Fibroblast of lung (primary cell): ENCODE measurements at regions not wholly inside any gene's neighbourhood (a gene's known extent, or its start where the extent isn't known, plus 50 kb on each side); places are given as distances from the start of the nearest gene placed in this dataset.

ENCODE experiments used
- EZH2 ChIP-seq: IDR thresholded peaks from 2 replicates; pipeline ENCODE4 v1.5.1; 2012; ENCODE audit warnings: low read length, control low read depth, mild to moderate bottlenecking; ENCODE audit errors: missing control alignments
- TF ChIP-seq, protein P1 (sequence below), 2 donors: IDR thresholded peaks in 1 of 2; conservative IDR thresholded peaks in 1 of 2; 1 replicate in 1 of 2; 2 replicates in 1 of 2; pipeline ENCODE4 v1.5.1; 2011 to 2012; ENCODE audit warnings: low read length in 2 of 2, control low read depth in 1 of 2, inconsistent platforms in 1 of 2, low read depth in 1 of 2, mild to moderate bottlenecking in 1 of 2

DNA sequence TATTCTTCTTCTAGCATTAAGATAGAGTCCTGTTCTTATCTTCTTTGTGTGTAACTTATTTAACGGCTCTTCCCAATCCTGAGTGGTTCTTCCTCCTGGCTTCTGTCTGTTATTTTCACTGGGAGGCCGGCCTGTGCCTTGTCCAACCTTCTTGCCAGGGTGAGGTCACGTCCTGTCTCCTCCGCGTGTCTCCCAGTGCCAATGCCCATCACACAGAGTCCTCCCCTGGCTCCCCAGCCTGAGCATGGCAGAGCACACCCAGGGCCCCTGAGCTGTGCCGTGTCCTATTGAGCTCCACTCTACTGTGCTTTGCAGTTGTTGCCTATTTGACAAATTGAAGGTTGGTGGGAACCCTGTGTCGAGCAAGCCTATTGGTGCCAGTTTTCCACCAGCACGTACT is 487.3 kb downstream of the BRD1 start:
- TF ChIP-seq, protein P1, sequence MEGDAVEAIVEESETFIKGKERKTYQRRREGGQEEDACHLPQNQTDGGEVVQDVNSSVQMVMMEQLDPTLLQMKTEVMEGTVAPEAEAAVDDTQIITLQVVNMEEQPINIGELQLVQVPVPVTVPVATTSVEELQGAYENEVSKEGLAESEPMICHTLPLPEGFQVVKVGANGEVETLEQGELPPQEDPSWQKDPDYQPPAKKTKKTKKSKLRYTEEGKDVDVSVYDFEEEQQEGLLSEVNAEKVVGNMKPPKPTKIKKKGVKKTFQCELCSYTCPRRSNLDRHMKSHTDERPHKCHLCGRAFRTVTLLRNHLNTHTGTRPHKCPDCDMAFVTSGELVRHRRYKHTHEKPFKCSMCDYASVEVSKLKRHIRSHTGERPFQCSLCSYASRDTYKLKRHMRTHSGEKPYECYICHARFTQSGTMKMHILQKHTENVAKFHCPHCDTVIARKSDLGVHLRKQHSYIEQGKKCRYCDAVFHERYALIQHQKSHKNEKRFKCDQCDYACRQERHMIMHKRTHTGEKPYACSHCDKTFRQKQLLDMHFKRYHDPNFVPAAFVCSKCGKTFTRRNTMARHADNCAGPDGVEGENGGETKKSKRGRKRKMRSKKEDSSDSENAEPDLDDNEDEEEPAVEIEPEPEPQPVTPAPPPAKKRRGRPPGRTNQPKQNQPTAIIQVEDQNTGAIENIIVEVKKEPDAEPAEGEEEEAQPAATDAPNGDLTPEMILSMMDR (conservative IDR thresholded peaks at IDR 0.05 in 1 of 2, IDR thresholded peaks at IDR 0.05 in 1 of 2; ENCODE audit: low read depth in 1 of 2, low read length in 2 of 2), result no peak
- TF ChIP-seq EZH2, result no peak
